GM21737 (cell line): ENCODE measurements at regions not wholly inside any gene's neighbourhood (a gene's known extent, or its start where the extent isn't known, plus 50 kb on each side); places are given as distances from the start of the nearest gene placed in this dataset.
"Not testable (repeated sequence)": the region's sequence is repeated elsewhere in the genome, so short reads cannot be mapped to it uniquely, and the experiment has no call there.

Source experiments
- ATAC-seq: cut with Tn5 transposase; IDR thresholded peaks from one replicate; pipeline ENCODE4 v1.9.1; 2021; ENCODE audit warnings: mild to moderate bottlenecking, moderate library complexity; ENCODE audit not compliant: unreplicated experiment

DNA sequence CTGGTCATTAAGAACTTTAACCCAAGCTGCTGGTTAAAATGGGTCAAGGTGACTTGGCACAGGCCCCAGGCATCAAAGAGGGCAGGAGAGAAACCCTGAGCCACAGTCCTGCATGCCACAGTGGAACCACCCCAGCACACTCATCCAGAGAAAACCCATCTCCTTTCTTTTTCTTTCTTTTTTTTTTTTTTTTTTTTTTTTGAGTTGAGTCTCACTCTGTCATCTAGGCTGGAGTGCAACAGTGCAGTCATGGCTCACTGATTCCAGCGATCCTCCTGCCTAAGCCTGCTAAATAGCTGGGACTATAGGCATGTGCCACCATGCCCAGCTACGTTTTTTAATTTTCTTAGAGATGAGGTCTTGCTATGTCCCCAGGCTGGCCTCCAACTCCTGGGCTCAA lies 109.2 kb upstream of the RAB4A start:
- ATAC-seq = no peak

DNA sequence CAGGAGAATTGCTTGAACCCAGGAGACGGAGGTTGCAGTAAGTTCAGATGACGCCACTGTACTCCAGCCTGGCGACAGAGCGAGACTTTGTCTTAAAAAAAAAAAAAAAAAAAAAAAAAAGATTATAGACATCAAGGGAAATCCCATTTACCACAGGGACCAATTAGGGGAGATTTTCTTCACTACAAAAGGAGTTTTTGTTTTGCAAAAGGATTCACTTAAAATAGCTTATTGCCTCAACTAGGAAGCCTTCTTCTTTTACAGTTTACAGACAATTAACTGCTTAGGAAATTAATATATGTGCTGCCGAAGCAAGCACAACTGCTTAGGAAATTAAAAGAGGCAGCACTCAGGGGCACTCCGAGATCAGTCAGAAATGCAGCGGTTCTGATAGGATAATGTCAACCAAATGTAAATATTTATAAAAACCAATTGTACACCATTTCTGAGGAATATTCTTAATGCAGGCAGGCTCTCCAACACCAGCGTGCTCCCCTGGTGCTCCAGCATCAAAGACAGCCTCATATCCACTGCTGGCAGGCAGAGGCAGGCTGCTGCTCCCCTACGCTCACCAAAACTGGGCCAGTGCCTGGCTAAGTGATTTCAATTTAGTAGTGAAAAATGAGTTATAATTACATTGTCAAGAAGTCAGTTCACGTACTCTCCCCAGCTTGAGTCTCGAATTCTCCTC lies 107.9 kb upstream of the RAB4A start:
- no peak for ATAC-seq

DNA sequence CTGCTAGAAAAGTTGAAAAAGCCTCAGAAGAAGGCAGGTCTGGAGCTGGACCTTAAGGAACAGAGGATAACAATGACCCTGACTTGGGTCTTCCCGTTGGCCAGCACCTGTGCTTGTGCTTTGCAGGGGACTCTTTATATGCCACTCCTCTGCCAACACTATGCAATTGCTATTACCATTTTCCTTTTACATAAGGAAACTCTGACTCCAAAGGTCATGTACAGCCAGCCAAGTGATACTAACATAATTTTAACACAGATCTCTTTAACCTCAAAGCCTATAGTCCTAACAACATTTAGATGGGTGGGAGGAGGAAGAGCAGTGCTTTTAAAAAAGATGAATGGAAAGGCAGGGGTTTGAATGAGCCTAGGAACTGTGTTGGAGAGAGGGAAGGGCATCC lies 106.6 kb upstream of the RAB4A start:
- no peak for ATAC-seq

DNA sequence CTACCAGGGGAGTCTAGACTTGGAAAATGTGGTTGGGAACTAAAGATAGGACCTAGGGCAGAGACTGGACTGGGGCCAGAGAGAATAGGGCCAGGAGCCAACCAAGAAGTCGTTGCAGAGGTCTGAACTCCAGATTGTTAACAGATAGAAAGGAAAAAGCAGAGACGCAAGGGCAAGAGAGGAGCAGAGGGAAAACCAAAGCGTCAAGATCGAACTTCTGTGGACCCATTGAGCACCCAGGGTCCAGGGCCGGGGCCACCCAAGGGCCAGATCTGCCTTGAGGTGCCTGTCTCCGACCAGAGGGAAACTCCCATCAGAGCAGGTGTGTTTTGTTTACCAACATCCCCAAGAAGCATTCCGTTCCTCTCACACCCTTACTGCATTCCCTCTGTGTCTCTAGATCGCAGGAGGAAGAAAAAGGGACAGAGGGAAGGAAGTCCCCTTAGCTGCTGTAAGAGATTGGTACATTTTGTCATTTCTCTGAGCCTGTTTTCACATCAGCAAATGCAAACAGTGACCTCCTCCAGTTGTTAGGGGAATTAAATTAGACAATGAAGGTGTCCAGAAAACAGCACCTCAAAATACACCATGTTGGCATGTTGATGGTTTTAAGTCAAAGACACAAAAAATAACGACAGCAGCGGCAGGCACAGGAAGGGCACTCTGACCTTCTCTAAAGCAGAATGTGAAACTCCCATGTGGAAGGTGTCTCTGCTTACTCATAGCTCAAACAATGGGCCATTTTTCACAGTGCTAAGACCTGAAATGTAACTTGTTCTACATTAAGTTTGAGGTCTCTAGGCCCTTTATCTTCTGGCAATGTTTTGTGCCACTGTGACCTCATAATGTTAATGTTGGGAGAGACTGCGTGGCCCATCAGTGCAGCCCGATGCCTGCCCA lies 105.8 kb upstream of the RAB4A start:
- ATAC-seq = no peak

DNA sequence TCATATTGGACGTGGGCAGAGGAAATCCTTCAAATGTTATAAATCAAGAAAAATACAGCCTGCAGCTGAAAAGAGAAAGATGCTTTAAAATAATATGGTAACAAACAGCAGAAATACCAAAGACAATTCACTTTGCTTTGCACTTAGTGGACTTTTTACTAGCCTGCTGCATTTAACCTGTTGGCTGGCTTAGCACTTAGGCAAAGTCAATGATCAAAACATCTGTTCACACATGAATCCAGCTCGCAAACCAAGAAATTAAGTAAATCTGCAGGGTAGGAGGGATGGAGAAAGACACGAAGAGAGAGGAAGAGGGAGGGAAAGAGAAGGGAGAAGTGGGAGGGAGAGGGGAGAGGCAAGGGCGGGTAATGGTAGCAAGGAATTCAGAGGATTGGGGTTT lies 103.6 kb upstream of the RAB4A start:
- ATAC-seq = no peak

DNA sequence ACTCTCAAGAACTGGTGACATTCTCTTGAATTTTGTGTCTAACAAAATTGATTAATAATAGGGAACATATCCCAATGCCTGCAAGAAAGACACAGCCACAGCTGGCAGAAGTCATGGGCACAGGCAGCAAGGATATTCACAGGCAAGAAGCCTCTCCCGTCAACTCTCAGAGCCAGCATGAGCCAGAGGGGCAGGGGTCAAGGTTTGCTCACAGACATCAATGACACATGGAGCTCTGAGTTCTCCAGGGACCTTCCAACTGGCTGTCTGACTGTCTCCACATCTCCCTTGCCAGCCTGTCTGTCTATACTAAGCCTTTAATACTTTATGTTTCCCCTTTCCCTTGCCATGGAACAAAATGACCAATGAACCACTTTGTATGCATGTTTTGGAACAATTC lies 101.5 kb upstream of the RAB4A start:
- ATAC-seq = no peak

DNA sequence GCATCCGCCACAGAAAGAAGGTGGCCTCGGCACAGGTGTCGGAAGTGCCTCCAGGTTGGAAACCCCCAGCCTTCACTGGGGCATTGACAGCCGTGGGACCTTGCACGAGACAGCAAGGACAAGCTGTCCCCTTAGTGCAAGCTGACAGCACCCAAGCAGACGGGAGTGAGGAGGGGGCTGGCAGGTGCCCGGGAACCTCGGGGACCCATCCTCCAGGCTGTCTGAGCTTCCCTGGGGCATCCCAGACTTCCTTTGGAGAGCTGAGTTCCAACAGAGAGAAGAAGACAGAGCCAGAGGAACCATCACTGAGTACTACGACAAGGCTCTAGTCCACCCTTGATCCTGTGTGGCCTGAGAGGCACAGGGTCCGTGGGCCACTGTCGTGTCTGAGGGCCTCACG lies 100.6 kb upstream of the RAB4A start:
- no peak for ATAC-seq

DNA sequence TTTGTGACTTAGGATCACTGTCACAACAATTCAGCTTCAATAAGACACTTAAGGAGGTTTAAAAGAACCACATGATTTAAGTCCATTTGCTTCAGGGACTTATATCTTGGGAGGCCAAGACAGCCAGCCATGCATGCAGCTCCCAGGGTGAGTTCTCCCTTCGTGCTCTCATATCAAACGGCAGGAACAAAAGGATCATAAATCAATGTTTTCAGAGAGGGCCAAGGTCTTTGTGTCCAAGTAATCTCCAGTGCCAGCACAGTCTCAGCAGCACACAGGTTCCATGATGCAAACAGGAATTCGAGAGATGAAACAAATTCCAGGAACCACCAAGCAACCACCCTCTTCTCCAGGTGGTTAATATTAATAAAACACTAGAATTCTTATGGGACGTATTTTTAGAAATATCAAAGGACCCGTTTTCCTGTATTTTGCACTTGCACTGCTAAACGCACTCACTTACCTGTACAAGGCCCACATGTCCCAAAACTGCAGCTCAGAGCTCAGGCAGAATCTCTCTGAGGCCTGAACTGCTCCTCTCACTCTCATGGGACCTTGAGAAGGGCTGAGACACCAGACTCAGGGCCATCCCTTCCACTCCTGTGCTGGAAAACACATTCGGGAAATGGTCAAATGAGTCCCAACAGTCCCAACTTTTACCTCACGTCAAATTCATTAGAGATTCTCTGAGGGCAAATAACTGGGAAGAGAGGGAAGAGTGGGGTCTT lies 100.0 kb upstream of the RAB4A start:
- no peak for ATAC-seq

DNA sequence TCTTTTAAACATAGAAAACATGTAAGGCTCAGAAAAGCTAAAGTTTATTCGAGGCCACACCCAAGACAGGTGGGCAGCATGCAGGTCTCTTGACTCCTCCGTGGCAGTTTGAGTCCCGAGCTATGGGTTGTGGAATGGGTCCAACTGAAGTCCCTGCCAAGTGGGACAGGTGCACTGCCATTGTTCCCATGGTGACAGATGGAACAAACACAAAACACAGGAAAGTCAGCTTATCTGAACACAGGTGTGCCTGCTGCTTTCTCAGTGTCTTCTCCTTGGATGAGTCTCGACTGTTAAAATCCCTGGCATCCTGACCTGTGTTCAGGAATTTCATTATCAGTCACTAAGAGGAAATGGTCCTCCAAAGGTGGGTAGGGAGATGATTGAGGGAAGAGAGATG lies 99.0 kb upstream of the RAB4A start:
- no peak for ATAC-seq

DNA sequence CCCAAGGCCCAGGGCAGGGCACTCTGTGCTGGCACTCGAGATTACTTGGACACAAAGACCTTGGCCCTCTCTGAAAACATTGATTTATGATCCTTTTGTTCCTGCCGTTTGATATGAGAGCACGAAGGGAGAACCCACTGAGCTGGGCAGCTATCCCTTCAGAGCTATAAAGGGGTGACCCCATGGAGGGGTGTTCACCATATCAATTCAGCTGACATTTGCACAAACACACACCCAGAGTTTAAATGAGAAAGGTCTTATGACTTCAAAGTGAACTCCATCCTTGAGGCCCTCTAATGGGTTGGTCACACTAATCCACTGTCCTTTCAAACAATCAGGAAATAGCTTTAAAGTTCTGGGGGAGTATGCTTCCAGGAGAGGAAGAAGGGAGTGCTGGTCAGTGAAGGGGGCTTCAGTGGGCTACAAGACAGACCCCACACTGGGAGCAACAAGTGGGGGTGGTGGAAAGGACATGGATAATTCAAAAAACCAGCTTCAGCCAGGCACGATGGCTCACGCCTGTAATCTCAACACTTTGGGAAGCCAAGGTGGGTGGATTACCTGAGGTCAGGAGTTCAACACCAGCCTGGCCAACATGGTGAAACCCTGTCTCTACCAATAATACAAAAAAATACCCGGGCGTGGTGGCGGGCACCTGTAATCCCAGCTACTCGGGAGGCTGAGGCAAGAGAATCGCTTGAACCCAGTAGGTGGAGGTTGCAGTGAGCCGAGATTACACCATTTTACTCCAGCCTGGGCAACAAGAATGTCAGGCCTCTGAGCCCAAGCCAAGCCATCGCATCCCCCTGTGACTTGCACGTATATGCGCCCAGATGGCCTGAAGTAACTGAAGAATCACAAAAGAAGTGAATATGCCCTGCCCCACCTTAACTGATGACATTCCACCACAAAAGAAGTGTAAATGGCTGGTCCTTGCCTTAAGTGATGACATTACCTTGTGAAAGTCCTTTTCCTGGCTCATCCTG lies 97.1 kb upstream of the RAB4A start:
- ATAC-seq = not testable (repeated sequence)

DNA sequence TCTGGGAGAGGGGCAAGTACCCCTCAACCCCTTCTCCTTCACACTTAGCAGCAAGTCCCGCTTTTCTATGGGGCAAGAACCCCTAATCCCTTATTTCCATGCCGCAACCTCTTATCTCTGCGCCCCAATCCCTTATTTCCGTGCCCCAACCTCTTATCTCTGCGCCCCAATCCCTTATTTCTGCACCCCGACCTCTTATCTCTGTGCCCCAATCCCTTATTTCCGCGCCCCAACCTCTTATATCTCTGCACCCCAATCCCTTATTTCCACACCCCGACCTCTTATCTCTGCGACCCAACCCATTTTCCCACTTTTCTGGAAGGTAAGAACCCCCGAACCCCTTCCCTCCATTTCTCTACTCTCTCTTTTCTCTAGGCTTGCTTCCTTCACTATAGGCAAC lies 95.6 kb upstream of the RAB4A start:
- ATAC-seq = not testable (repeated sequence)

DNA sequence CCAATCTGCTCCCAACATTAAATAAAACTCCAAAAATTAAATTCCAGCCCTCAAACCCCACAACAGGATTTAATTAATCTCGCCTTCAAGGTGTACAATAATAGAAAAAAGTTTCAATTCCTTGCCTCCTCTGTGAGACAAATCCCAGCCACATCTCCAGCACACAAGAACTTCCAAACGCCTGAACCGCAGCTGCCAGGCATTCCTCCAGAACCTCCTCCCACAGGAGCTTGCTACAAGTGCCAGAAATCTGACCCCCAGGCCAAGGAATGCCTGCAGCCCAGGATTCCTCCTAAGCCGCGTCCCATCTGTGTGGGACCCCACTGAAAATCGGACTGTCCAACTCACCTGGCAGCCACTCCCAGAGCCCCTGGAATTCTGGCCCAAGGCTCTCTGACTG lies 94.5 kb upstream of the RAB4A start:
- ATAC-seq = not testable (repeated sequence)

DNA sequence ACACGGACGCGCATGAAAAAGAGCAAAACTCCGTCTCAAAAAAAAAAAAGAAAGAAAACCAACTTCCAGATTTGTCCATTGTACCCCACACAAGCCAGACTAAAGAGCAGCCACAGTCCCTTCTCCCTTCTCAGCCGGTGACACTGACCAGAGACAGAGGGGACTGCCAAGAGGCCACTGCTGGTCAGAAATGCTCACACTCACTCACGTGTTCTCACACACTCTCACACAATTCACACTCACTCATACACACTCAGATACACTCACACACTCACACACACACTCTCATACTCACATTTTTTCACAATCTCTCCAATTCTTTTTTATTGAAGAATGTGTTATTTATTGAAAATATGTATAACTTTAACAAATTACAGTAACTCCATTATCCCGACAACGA lies 90.8 kb upstream of the RAB4A start:
- ATAC-seq = no peak

DNA sequence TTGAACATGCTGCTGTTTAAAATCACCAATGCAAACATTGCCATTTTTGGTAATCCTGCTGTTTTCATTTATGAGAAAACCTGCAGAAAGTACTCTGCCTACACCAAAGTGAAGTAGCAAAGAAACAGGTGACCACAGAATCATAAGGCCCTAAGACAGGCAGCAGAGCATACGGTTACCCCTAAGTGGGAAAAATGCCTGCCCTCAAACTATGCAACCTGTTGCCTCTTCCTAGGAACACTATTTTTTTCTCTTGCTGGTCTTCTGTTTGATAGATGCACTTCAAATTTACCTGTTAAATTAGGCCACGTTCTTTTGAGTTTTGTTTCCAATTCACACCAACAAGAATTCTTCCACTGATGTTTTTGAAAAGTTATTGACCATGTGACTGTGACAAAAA lies 89.5 kb upstream of the RAB4A start:
- no peak for ATAC-seq

DNA sequence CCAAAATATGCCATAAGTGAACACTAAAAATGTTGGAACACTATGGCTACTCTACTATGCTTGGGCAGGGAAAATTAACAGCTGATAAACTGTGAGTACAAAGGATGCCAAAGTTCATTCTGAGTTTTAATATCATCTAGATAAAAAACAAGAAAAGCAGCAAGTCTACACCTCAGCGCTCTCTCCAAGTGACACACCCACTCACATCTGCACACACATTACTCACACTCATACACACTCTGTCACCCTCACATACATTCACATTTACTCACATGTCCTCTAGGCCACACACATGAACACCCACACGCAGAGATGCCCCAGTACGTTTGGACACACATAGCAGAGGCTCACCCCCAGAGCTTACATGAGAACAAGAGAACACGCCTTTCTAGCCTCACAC lies 87.3 kb upstream of the RAB4A start:
- ATAC-seq = no peak

DNA sequence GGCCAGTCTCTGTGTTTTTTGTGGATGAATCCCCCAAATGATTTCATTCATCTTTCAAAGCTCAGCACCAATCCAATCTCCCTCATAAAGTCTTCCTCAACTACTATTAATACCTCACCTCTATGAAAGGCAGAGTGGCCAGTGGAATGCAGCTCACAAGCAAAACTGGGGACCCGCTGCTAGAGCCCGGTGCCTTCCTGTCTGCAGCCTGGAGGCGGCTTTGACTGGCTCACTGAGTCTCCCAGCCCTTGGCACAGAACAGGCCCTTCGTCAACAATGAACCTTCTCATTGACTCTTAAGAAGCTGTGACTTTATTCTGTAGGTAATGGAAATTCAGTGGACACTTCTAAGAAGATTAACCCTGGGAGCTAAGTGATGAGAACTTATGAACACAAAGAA lies 86.8 kb upstream of the RAB4A start:
- no peak for ATAC-seq

DNA sequence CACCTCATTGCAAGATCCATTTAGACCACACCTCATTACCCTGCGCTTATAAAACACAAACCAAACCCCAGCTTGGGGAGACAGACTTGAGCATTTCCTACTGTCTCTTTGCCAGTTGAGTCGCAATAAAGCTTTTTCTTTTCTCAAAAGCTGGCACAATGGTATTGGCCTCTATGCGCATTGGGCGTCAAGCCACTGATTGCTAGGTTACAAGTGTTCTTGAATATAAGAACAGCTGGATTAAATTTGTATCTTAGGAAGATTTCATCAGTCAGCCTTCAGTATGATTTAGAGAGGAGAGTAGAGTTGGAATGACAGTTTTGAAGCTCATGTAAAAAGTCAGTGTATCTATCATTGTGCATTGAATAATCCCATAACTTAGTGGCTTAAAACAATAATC lies 84.9 kb upstream of the RAB4A start:
- ATAC-seq = no peak

DNA sequence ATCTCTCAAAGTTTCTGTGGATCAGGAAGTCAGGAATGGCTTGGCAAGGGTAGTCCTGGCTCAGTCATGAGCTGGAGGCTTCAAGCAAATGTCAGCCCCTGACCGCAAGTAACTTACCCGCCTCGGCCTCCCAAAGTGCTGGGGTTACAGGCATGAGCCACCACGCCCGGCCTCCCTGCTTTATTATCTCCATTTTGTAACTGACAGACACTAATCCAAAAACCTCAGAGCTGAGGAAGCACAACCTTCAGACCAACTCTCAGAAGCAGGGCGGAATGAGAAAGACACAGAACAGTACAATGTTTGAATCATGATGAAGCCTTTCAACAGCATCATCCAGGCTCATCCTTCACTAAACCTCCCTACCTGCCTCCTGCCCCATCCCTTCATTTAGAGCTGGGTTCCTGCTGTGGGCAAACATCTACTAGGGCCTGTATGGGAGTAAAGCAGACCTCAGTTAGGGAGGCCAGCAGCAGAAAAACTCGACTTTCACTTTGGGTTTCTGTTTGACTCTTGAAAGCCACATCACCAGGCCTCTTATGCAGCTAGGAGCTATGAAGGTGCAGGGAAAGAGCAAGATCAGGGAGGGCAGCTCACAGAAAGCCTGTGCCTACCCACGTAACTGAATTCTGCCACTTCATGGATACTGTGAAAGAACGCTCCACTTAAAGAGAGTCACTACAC lies 84.4 kb upstream of the RAB4A start:
- peak; percentile 95 for ATAC-seq

DNA sequence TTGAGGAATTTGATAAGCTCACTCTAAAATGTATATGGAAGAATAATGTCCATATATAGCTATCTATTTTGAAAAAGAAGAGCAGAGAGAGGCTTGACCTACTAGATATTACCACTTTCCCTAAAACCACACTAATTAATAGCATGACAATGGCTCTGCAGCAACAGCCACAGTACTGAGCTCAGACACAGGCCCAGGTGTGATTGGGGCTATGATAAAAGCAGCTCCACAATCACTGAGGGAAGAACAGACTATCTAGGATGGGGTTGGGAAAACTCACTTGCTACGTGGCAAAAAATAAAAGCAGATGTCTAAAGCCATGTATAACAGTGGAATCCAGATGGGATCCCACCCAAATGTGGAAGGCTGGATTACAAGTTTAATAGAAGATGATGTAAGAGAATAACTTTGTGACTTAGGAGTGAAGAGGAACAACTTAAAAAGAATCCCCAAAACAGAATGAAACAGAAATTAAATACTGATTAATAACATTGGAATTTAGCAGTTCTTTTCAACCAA lies 80.8 kb upstream of the RAB4A start:
- ATAC-seq = no peak
